Nephron progenitor cell (in vitro differentiated cells): ENCODE measurements at regions not wholly inside any gene's neighbourhood (a gene's known extent, or its start where the extent isn't known, plus 50 kb on each side); places are given as distances from the start of the nearest gene placed in this dataset.
"Not testable (repeated sequence)": the region's sequence is repeated elsewhere in the genome, so short reads cannot be mapped to it uniquely, and the experiment has no call there.

ENCODE experiments used
- DNase-seq: peaks from one replicate; pipeline ENCODE4 v3.0.0; 2021
- H3K27ac Mint-ChIP-seq: 2 replicates; pipeline ENCODE4 v1.8.0; 2021; ENCODE audit warnings: mild to moderate bottlenecking, moderate library complexity, mixed read lengths
- H3K27me3 Mint-ChIP-seq: 2 replicates; pipeline ENCODE4 v1.8.0; 2021; ENCODE audit warnings: mild to moderate bottlenecking, low read depth, mixed read lengths; ENCODE audit not compliant: poor library complexity
- H3K36me3 Mint-ChIP-seq: 2 replicates; pipeline ENCODE4 v1.8.0; 2021; ENCODE audit warnings: low read depth, mixed read lengths
- H3K4me1 Mint-ChIP-seq: 2 replicates; pipeline ENCODE4 v1.8.0; 2021; ENCODE audit warnings: mixed read lengths
- H3K4me3 Mint-ChIP-seq: 2 replicates; pipeline ENCODE4 v1.8.0; 2021; ENCODE audit warnings: mild to moderate bottlenecking, moderate library complexity, mixed read lengths
- H3K9me3 Mint-ChIP-seq: 2 replicates; pipeline ENCODE4 v1.8.0; 2021; ENCODE audit warnings: mild to moderate bottlenecking, moderate library complexity, mixed read lengths

- H3K27ac Mint-ChIP-seq = peak overlapping the region; percentile 99
- peak overlapping the region; percentile 94 for H3K4me3 Mint-ChIP-seq
- peaks cover 23% of the 10 kb centered on the region for H3K36me3 Mint-ChIP-seq
- H3K9me3 Mint-ChIP-seq, H3K27me3 Mint-ChIP-seq: not testable (repeated sequence)
- peaks cover 57% of the 10 kb centered on the region for H3K4me1 Mint-ChIP-seq
- DNase-seq = peak; percentile 89
Measured at GRCh38 chr17:30731210-30732132, 93.0 kb downstream of the CRLF3 start.

DNA sequence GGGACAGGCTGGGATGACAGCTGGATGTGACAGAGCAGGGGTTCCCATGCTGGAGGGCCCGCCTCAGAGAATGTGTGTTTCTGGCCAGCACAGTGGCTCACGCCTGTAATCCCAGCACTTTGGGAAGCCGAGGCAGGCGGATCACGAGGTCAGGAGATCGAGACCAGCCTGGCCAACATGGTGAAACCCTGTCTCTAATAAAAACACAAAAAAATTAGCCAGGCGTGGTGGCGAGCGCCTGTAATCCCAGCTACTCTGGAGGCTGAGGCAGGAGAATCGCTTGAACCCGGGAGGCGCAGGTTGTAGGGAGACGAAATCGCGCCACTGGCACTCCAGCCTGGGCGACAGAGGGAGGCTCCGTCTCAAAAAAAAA is 93.7 kb downstream of the CRLF3 start:
- Mint-ChIP-seq H3K36me3 (peaks cover 19% of the 10 kb centered on the region), H3K4me1 (peaks cover 57% of the 10 kb centered on the region), H3K27ac (peak overlapping the region; percentile 61), H3K4me3 (peak overlapping the region; percentile 94)
- not testable (repeated sequence) for DNase-seq, H3K27me3 Mint-ChIP-seq, H3K9me3 Mint-ChIP-seq

DNA sequence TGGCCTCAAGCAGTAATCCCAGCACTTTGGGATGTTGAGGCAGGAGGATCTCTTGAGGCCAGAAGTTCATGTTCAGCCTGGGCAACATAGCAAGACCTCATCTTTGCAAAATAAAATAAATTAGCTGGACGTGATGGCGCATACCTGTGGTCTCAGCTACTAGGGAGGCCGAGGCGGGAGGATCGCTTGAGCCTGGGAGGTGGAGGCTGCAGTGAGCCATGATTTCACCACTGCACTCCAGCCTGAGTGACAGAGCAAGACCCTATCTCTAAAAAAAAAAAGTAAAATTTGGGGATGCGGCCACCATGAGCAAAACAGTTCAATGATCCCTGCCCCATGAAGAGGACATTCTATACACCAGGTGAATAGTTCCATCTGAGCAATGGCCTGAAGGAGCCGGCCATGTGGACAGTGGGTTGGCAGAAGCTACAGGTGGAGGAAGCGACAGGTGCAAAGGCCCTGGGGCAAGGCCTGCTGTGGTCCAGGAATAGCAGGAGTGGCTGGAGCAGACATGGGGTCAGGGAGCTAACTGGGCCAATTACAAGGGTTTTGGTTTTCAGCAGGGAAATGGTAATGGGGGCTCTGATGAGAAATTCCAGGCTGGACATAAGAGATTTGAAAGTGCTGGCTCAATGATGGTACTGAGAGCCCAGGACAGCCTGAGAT is 94.2 kb downstream of the CRLF3 start:
- H3K9me3 Mint-ChIP-seq, H3K27me3 Mint-ChIP-seq, DNase-seq: not testable (repeated sequence)
- Mint-ChIP-seq H3K27ac (peak overlapping the region; percentile 93), H3K4me3 (peak overlapping the region; percentile 94), H3K4me1 (peaks cover 52% of the 10 kb centered on the region), H3K36me3 (peaks cover 16% of the 10 kb centered on the region)

- peaks cover 13% of the 10 kb centered on the region for H3K36me3 Mint-ChIP-seq
- peaks cover 47% of the 10 kb centered on the region for H3K4me1 Mint-ChIP-seq
- H3K27me3 Mint-ChIP-seq, H3K9me3 Mint-ChIP-seq, DNase-seq: not testable (repeated sequence)
- H3K27ac Mint-ChIP-seq = peak overlapping the region; percentile 10
- peak overlapping the region; percentile 94 for H3K4me3 Mint-ChIP-seq
Measured at GRCh38 chr17:30729471-30730170, 94.9 kb downstream of the CRLF3 start.

DNA sequence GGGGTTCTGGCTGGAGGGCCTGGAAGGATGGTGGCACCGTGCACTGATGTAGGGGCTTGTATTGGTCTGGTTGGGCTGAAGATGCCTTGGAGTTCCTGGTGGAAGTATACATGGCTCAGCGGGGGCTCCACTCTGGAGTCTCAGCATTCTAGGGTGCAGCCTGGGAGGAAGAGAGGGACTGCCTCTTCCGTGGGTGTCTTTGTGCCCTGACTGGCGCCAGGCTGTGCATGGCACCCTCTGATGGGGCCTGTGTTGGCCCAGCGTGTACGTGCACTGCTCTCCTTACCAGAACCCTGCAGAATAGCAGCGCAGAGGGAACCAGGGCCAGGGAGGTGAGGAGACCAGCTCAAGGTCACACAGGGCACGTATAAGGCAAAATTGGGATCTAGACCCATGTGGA is 97.0 kb downstream of the CRLF3 start:
- DNase-seq = not testable (repeated sequence)

DNA sequence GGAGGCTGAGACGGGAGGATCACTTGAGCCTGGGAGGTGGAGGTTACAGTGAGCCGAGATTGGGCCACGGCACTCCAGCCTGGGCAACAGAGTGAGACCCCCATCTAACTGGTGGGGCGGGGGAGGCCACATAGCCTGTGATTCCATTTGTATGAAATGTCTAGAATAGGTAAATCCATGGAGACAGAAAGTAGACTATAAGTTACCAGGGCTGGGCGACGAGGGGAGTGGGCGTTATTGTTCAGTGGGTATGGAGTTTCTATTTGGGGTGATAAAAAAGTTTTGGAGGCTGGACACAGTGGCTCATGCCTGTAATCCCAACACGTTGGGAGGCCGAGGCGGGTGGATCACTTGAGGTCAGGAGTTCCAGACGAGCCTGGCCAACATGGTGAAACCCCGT is 97.8 kb downstream of the CRLF3 start:
- H3K4me1 Mint-ChIP-seq = peaks cover 40% of the 10 kb centered on the region
- DNase-seq, H3K4me3 Mint-ChIP-seq, H3K27me3 Mint-ChIP-seq, H3K9me3 Mint-ChIP-seq: not testable (repeated sequence)
- peak overlapping the region; percentile 8 for H3K27ac Mint-ChIP-seq
- peaks cover 17% of the 10 kb centered on the region for H3K36me3 Mint-ChIP-seq

More for the DNA sequence above, 97.0 kb downstream of the CRLF3 start:
- not testable (repeated sequence) for H3K4me3 Mint-ChIP-seq, H3K27me3 Mint-ChIP-seq, H3K9me3 Mint-ChIP-seq, H3K27ac Mint-ChIP-seq
- Mint-ChIP-seq H3K4me1 (peaks cover 40% of the 10 kb centered on the region), H3K36me3 (peaks cover 17% of the 10 kb centered on the region)

DNA sequence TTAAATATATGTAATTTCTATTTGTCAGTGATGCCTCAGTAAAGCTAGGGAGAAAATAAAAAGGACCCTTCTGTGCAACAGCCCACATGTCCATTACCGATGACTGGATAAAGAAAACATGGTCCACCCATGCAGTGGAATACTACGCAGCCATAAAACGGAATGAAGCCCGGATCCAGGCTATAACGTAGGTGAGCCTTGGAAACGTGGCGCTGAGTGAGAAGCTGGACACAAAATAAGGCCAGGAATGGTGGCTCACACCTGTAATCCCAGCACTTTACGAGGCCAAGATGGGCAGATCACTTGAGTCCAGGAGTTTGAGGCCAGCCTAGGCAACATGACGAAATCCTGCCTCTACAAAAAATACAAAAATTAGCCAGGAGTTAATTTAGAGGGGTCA is 98.2 kb downstream of the CRLF3 start:
- not testable (repeated sequence) for H3K27me3 Mint-ChIP-seq, H3K4me3 Mint-ChIP-seq, DNase-seq, H3K27ac Mint-ChIP-seq, H3K9me3 Mint-ChIP-seq
- H3K36me3 Mint-ChIP-seq = peaks cover 17% of the 10 kb centered on the region
- peaks cover 40% of the 10 kb centered on the region for H3K4me1 Mint-ChIP-seq

DNA sequence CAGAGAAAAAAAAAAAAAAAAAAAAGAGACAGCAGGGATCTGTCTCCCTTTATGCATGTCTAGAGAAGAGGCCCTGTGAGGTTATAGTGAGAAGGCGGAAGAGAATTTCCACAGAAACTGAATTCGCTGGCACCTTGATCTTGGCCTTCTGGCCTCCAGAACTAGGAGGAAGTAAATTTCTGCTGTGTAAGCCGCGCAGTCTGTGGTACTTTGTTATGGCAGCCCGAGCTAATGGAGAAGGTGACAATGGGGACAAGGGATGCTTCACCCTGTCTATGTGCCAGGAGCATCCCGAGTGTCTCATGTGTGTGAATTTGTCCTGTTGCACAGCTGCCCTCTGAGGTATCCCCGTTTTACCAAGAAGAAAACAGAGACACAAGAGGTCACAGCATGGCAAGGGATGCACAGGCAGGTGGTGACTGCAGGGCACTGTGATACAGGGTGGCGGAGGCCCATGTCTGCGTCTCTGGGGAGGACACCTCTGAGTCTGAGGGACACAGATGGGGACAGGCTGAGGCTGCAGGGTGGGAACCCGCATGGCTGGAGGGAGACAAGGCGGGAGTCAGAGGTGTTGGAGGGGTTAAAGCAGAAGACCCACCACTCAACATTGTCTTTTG is 100.3 kb downstream of the CRLF3 start:
- Mint-ChIP-seq H3K4me1 (peaks cover 25% of the 10 kb centered on the region), H3K36me3 (peaks cover 17% of the 10 kb centered on the region)
- H3K27ac Mint-ChIP-seq, DNase-seq, H3K27me3 Mint-ChIP-seq, H3K9me3 Mint-ChIP-seq, H3K4me3 Mint-ChIP-seq: not testable (repeated sequence)

DNA sequence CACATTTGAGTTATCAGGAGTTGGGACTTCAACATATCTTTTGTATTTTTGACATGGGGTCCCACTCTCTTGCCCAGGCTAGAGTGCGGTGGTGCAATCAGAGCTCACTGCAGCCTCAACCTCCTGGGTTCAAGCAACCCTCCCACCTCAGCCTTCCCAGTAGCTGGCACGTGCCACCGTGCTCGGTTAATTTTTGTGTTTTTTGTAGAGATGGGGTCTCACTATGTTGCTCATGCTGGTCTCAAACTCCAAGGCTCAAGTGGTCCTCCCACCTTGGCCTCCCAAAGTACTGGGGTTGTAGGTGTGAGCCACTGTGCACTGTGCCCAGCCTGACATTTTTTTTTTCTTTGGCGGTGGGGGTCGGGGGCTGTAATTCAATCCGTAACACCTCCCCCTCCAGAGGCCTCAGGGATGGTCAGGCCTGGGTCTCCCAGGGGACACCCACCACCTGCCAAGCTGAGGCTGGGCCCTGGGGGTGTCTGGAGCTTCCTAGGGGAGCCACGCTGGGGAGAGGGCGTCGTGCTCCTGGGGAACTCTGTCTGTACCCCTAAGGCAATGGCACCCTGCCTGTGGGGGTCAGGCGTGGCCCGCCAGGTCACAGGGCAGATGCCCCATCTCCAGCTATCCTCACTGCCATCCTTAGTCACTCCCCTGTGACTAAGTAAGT is 102.2 kb downstream of the CRLF3 start:
- Mint-ChIP-seq H3K4me1 (peaks cover 13% of the 10 kb centered on the region), H3K36me3 (peaks cover 30% of the 10 kb centered on the region)
- DNase-seq, H3K9me3 Mint-ChIP-seq, H3K27me3 Mint-ChIP-seq, H3K27ac Mint-ChIP-seq, H3K4me3 Mint-ChIP-seq: not testable (repeated sequence)

- not testable (repeated sequence) for H3K27ac Mint-ChIP-seq, H3K9me3 Mint-ChIP-seq, H3K4me3 Mint-ChIP-seq, H3K4me1 Mint-ChIP-seq, DNase-seq, H3K27me3 Mint-ChIP-seq
- peaks cover 32% of the 10 kb centered on the region for H3K36me3 Mint-ChIP-seq
Measured at GRCh38 chr17:30720971-30721370, 103.5 kb downstream of the CRLF3 start.
